HG02840 (cell line): ENCODE measurements at regions not wholly inside any gene's neighbourhood (a gene's known extent, or its start where the extent isn't known, plus 50 kb on each side); places are given as distances from the start of the nearest gene placed in this dataset.

Source experiments
- ATAC-seq: cut with Tn5 transposase; IDR thresholded peaks from one replicate; pipeline ENCODE4 v1.9.1; 2021; ENCODE audit warnings: mild to moderate bottlenecking, moderate library complexity, moderate number of reproducible peaks; ENCODE audit not compliant: unreplicated experiment, low FRiP score

- no peak for ATAC-seq
Observed at GRCh38 chr3:72181251-72181650, 396.3 kb upstream of the PROK2 start.

GRCh38 chr3:72180405-72180804, 395.5 kb upstream of the PROK2 start:
- ATAC-seq: no peak

GRCh38 chr3:72179107-72179464, 394.1 kb upstream of the PROK2 start:
- no peak for ATAC-seq

DNA sequence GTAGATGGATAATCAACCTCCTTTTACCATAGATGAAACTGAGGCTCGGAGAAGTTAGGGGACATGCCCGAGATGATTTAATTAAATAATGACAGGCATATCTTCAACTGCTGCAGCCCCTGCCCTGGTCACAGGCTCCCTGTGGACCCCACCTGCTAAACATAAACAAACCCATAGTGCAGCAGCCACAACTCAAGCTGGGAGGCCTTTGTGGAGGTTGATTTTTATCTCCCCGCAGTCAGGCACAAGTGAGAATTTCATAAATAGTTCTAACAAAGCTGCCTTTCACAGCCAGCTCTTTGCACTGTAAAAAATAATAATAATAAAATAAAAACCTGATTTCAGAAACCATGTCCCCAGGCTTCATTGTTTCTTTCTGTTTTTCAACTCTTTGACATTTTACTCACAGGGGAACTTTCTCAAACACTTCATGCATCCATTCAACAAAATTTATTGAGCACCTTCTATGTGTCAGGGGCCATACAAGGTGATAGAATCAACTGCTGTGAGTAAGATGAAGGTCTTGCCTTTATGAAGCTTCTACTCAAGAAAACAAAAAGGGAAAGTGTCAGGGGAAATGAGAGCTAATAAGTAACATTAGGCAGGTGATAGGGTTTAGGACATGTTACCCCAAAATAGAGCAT, 393.6 kb upstream of the PROK2 start:
- no peak for ATAC-seq

GRCh38 chr3:72177075-72178050, 392.4 kb upstream of the PROK2 start:
- ATAC-seq: peak; percentile 47

DNA sequence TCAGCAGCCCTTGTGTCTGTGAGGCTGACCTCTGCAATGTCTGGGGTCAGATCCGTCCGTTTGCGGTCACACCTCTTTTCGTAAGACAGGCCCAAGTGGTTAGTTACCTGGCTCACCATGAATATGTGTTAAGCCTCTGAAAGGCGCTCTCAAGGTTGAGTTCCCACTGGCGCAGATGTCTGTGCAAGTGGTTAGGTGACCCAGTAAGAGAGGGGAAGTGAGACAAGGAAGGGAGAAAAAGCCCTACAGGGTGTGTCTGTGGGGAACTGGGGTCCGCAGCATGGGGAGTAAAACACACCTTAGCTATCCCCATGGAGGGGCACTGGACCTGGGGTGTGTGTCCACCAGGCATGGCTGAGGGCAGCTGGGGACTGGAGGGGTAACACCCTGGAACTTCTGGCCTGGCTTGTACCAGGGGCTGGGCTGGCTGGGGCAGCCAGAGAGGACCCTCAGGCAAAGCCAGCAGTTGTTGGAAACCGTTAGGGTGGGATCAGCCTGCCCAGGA, 391.6 kb upstream of the PROK2 start:
- ATAC-seq: peak; percentile 89

- ATAC-seq: no peak
Observed at GRCh38 chr3:72175296-72175858, 390.4 kb upstream of the PROK2 start.

DNA sequence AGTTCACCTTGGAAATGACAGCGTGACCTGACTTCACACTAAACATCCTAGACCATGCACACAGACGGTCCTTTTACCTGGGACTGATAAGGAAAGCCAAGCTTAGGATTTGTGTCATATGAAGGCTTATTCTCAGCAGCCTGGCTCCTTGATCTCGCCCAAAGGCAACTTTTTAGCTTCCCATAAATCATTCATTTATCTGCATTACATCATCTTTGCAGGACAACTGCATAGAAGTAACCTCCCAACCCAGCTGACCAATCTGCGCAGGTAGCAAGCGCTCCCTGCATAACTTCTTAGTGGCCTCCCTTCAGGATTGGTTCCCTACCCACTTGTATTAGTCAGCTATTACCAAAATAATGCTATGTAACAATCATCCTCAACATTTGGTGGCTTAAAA, 389.9 kb upstream of the PROK2 start:
- no peak for ATAC-seq

DNA sequence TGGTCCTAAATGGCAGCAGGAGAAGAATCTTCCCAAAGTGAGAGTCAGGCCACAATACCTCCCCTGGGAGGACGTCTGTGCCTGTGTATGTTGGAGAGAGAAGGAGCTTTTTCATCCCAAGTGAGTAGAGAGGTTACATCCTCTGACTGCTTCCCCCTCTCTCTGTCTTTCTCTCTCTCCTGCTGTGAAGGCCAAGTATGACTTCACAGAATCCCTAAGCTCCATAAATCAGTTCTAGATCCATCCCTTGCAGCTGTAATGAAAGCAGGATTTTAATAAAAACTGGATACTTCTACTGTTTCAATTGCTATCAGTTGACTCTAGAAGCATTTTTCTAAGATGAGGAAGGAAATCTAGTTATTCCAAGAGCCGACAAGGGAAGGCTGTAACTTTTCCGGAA, 389.1 kb upstream of the PROK2 start:
- ATAC-seq: no peak

- no peak for ATAC-seq
Observed at GRCh38 chr3:72171946-72172345, 387.0 kb upstream of the PROK2 start.

- ATAC-seq: no peak
Observed at GRCh38 chr3:72171463-72171881, 386.5 kb upstream of the PROK2 start.

DNA sequence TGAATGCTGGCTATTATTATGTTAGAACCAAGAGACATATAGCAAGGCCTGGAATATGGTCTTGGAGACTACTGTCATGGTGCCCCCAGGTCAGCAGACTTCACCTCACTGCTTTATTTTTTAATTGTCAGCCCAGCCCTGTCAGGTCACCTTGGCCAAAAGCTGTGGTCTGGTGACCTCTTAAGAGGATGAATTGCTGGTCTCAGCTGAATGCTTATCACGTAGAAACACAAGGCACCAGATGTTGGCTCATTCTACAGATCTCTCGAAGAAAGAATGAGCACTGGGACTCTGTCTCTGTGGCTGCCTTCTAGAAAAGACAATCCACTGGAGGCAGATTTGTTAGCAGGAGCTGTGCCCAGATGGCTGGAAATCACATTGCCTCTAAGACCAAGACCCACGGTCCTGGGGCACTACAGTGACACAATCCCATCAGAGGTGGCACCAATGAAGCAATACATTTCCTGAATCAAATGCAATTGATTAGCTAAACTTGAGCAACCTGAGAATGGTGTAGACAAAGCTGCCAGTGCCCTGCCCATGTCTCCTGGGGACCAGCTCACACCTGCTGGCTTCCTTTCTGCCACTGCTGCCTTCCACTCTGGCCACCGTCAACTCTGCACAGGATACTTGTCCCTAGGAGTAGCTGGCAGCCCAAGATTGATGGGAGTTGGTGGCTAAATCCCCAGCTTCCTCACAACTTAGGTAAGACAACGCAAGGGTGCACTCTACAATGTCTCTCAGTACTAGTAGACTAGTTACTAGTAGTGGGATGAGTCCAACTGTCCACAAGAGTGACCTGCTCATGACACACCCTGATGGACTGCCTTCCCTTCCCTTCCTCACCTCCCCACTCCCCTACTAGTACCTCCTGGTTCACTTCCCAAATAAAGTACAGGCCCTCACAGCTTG, 384.9 kb upstream of the PROK2 start:
- no peak for ATAC-seq

DNA sequence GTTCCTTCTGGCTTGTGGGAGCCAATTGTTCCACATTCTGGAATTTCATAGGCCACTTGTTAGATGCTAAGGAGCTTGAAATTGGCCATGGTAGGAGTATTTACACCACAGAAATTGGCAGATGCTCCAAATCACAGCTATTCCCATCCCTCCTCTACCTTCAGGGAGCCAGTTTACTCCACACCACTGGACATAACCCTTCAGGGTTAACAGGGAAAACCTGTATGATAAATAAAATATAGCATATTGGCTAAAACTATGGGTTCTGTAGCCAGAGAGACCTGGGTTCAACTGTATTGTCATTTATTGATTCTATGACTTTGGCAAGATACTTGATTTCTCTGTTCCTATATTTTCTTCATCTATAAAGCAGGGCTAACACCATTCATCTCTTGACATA, 384.2 kb upstream of the PROK2 start:
- ATAC-seq: no peak

DNA sequence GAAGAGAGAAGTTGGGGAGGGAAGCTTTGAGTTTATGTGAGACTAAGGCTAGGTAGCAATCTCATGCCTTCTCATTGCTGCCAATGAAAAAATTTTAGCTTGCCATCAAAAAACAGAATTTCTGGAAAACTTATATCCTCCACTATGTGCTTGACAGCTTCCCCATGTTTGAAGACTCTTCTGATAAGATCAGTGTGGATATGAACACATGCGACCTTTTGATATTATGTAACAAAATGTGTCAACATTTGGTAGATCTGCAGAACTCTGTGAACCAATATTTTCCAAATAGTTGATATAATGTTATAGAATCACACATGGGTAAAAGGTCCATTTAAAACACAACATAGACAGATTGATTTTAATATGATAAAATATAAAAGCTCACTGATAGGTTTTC, 380.9 kb upstream of the PROK2 start:
- ATAC-seq: no peak

- no peak for ATAC-seq
Observed at GRCh38 chr3:72165317-72165716, 380.4 kb upstream of the PROK2 start.

DNA sequence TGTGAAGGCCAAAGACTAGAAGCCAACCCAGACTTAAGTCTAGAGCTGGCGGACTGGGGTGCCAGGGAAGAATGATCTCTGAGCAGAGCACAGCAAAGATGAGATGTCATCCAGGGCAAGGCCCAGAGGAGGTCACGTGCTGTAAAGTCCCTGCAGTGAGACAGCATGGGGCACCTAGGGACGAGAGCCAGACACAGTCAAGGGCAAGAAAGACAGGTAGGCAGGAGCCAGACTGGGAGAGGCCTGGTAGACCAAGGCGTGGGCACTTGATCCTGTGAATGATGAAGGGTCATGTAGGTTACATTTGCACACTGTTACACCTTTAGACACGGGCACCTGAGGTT, 379.7 kb upstream of the PROK2 start:
- ATAC-seq: no peak

DNA sequence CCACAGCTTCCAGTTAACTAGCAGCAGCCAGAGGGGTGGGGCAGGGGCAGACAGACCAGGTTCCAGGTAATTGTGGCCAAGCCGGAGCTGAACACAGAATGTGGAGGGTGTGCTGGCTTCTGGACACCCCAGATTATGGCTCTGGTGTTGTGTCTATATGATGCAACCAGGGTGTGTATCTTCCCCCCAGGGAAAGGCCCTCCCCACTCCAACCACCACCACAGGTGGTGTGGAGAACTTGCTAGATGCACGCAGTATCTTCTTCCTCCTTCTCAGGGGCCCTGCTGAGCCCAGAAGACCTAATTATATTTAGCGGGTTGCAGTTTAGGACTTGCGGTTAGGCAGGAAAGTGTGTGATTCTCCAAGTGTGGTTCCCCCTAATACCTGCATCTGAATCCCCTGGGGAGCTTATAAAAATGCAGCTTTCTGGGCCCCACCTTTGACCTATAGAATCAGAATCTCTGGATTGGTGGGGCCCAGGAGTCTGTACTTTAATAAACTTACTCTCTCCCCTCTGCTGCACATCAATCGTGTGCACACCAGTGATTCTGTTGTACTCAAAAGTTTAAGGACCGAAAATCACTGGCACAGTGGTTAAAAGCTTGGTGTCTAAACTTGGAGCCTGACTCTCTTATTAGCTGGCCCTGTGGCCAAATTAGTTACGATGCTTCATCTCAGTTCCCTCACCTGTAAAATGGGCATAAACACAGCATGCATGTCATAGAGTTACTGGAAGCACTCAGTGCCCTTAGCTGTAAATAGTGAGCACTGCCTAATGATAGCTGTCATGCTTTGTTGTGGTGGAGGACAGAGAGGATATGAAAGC, 379.1 kb upstream of the PROK2 start:
- peak; percentile 89 for ATAC-seq

- ATAC-seq: no peak
Observed at GRCh38 chr3:72162649-72163184, 377.8 kb upstream of the PROK2 start.

DNA sequence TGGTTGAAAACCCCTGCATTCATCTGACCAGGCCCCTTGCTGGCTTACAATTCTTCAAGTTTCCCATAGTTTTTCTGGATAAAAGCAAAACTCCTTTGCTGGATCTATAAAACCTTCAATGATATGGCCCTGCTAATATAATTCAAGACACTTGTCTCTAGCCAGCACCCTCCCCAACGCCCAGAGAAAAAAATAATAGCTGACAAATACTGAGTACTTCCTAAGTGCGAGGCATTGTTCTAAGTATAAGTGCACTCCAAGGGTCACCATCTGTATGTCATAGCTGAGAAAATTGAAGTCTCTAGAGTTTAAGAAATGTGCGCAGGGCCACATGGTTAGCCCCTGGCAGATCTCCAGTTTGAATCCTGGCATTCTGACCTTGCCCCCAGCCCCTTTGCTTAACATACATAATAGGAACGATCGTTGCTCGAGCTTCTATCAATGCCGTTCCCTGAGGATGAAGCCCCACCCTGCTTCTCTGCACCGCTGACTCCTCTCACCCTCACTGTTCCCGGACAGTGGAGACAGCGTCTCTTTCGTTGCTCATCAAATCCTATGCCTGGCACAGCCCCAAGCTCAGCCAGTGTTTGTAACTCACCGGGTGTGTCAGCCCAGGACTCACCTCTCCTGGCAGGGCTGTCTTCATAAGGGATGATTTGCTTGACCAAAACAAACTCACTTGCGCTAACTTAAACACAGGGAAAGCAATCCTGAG, 377.1 kb upstream of the PROK2 start:
- ATAC-seq: no peak
